ENCODE measurements at regions not wholly inside any gene's neighbourhood (a gene's known extent, or its start where the extent isn't known, plus 50 kb on each side); places are given as distances from the start of the nearest gene placed in this dataset.

GRCh38 chr3:82386647-82387046 is 625.2 kb upstream of the GBE1 start:
- TF ChIP-seq CTCF (IDR thresholded peaks at IDR 0.05; ENCODE audit: low read depth, low read length, poor library complexity, severe bottlenecking) (no peak), EZH2phosphoT487 (IDR thresholded peaks at IDR 0.05; ENCODE audit: borderline replicate concordance, low read length) (no peak)
- Histone ChIP-seq H3K4me2 (ENCODE audit: low read length) (no peak overlapping the region), H4K20me1 (ENCODE audit: control insufficient read depth, insufficient read depth, low read depth, low read length) (no peaks in the 10 kb centered on the region), H3K27ac (ENCODE audit: low read depth, low read length) (no peak overlapping the region), H3K9me3 (ENCODE audit: control insufficient read depth, insufficient read depth, low read length) (no peaks in the 10 kb centered on the region), H3F3A (ENCODE audit: control insufficient read depth, insufficient read depth) (no peaks in the 10 kb centered on the region), H3K4me3 (ENCODE audit: low read length) (no peak overlapping the region), H3K27me3 (ENCODE audit: control insufficient read depth, low read length) (no peaks in the 10 kb centered on the region), H3K4me1 (ENCODE audit: control insufficient read depth, low read length) (no peaks in the 10 kb centered on the region), H3K9me2 (replicated peaks; ENCODE audit: control insufficient read depth, low read length) (no peaks in the 10 kb centered on the region), H3K36me3 (ENCODE audit: control insufficient read depth, low read length) (no peaks in the 10 kb centered on the region), H3K79me2 (ENCODE audit: control insufficient read depth, low read length) (no peaks in the 10 kb centered on the region)

- Histone ChIP-seq H3F3A (ENCODE audit: control insufficient read depth, insufficient read depth) (no peaks in the 10 kb centered on the region), H3K4me3 (ENCODE audit: low read length) (no peak overlapping the region), H3K4me1 (ENCODE audit: control insufficient read depth, low read length) (no peaks in the 10 kb centered on the region), H3K79me2 (ENCODE audit: control insufficient read depth, low read length) (no peaks in the 10 kb centered on the region), H3K9me2 (replicated peaks; ENCODE audit: control insufficient read depth, low read length) (no peaks in the 10 kb centered on the region), H3K36me3 (ENCODE audit: control insufficient read depth, low read length) (no peaks in the 10 kb centered on the region), H4K20me1 (ENCODE audit: control insufficient read depth, insufficient read depth, low read depth, low read length) (no peaks in the 10 kb centered on the region), H3K27ac (ENCODE audit: low read depth, low read length) (no peak overlapping the region), H3K4me2 (ENCODE audit: low read length) (no peak overlapping the region), H3K27me3 (ENCODE audit: control insufficient read depth, low read length) (no peaks in the 10 kb centered on the region), H3K9me3 (ENCODE audit: control insufficient read depth, insufficient read depth, low read length) (no peaks in the 10 kb centered on the region)
- TF ChIP-seq CTCF (IDR thresholded peaks at IDR 0.05; ENCODE audit: low read depth, low read length, poor library complexity, severe bottlenecking) (no peak), EZH2phosphoT487 (IDR thresholded peaks at IDR 0.05; ENCODE audit: borderline replicate concordance, low read length) (no peak)
Observed at GRCh38 chr3:82384181-82384580, 622.7 kb upstream of the GBE1 start.

GRCh38 chr3:82382831-82383230 is 621.4 kb upstream of the GBE1 start:
- Histone ChIP-seq H3K27ac (ENCODE audit: low read depth, low read length) (no peak overlapping the region), H3K79me2 (ENCODE audit: control insufficient read depth, low read length) (no peaks in the 10 kb centered on the region), H3K36me3 (ENCODE audit: control insufficient read depth, low read length) (no peaks in the 10 kb centered on the region), H4K20me1 (ENCODE audit: control insufficient read depth, insufficient read depth, low read depth, low read length) (no peaks in the 10 kb centered on the region), H3K9me3 (ENCODE audit: control insufficient read depth, insufficient read depth, low read length) (no peaks in the 10 kb centered on the region), H3K9me2 (replicated peaks; ENCODE audit: control insufficient read depth, low read length) (no peaks in the 10 kb centered on the region), H3F3A (ENCODE audit: control insufficient read depth, insufficient read depth) (no peaks in the 10 kb centered on the region), H3K4me1 (ENCODE audit: control insufficient read depth, low read length) (no peaks in the 10 kb centered on the region), H3K4me3 (ENCODE audit: low read length) (no peak overlapping the region), H3K4me2 (ENCODE audit: low read length) (no peak overlapping the region), H3K27me3 (ENCODE audit: control insufficient read depth, low read length) (no peaks in the 10 kb centered on the region)
- TF ChIP-seq CTCF (IDR thresholded peaks at IDR 0.05; ENCODE audit: low read depth, low read length, poor library complexity, severe bottlenecking): no peak
- no peak for TF ChIP-seq EZH2phosphoT487 (IDR thresholded peaks at IDR 0.05; ENCODE audit: borderline replicate concordance, low read length)

- peaks cover 10% of the 10 kb centered on the region; the same call in 1 of the 2 replicates for H3K9me3 ChIP-seq (ENCODE audit: control insufficient read depth, insufficient read depth, low read length)
Observed at GRCh38 chr3:82378392-82378791, 616.9 kb upstream of the GBE1 start.

More at GRCh38 chr3:82378392-82378791, 616.9 kb upstream of the GBE1 start:
- no peak overlapping the region for H3K4me3 ChIP-seq (ENCODE audit: low read length)
- H3K4me1 ChIP-seq (ENCODE audit: control insufficient read depth, low read length): no peaks in the 10 kb centered on the region
- no peaks in the 10 kb centered on the region for H4K20me1 ChIP-seq (ENCODE audit: control insufficient read depth, insufficient read depth, low read depth, low read length)
- H3K4me2 ChIP-seq (ENCODE audit: low read length): no peak overlapping the region
- no peaks in the 10 kb centered on the region for H3K27me3 ChIP-seq (ENCODE audit: control insufficient read depth, low read length)
- H3K79me2 ChIP-seq (ENCODE audit: control insufficient read depth, low read length): no peaks in the 10 kb centered on the region
- no peak overlapping the region for H3K27ac ChIP-seq (ENCODE audit: low read depth, low read length)
- H3K9me2 ChIP-seq (replicated peaks; ENCODE audit: control insufficient read depth, low read length): no peaks in the 10 kb centered on the region
- no peaks in the 10 kb centered on the region for H3F3A ChIP-seq (ENCODE audit: control insufficient read depth, insufficient read depth)
- TF ChIP-seq CTCF (IDR thresholded peaks at IDR 0.05; ENCODE audit: low read depth, low read length, poor library complexity, severe bottlenecking): no peak
- no peak for TF ChIP-seq EZH2phosphoT487 (IDR thresholded peaks at IDR 0.05; ENCODE audit: borderline replicate concordance, low read length)
- no peaks in the 10 kb centered on the region for H3K36me3 ChIP-seq (ENCODE audit: control insufficient read depth, low read length)
